ENCODE measurements at regions not wholly inside any gene's neighbourhood (a gene's known extent, or its start where the extent isn't known, plus 50 kb on each side); places are given as distances from the start of the nearest gene placed in this dataset.

GRCh38 chr7:46210467-46210866 lies 289.4 kb upstream of the IGFBP3 start:
- DNase-seq: no peak

- DNase-seq: no peak
Measured at GRCh38 chr7:46209611-46210388, 288.7 kb upstream of the IGFBP3 start.

GRCh38 chr7:46208635-46209525 lies 287.8 kb upstream of the IGFBP3 start:
- no peak for DNase-seq

GRCh38 chr7:46207931-46208634 lies 287.0 kb upstream of the IGFBP3 start:
- DNase-seq: no peak

- no peak for DNase-seq
Measured at GRCh38 chr7:46206476-46207060, 285.5 kb upstream of the IGFBP3 start.

- no peak for DNase-seq
Measured at GRCh38 chr7:46205478-46205877, 284.4 kb upstream of the IGFBP3 start.

- DNase-seq: no peak
Measured at GRCh38 chr7:46203926-46204325, 282.9 kb upstream of the IGFBP3 start.

GRCh38 chr7:46202379-46202778 lies 281.3 kb upstream of the IGFBP3 start:
- no peak for DNase-seq

GRCh38 chr7:46201961-46202360 lies 280.9 kb upstream of the IGFBP3 start:
- no peak for DNase-seq

- DNase-seq: no peak
Measured at GRCh38 chr7:46198701-46199100, 277.6 kb upstream of the IGFBP3 start.

GRCh38 chr7:46197785-46198540 lies 276.9 kb upstream of the IGFBP3 start:
- DNase-seq: no peak

- DNase-seq: no peak
Measured at GRCh38 chr7:46195934-46196333, 274.9 kb upstream of the IGFBP3 start.

- DNase-seq: no peak
Measured at GRCh38 chr7:46192271-46192670, 271.2 kb upstream of the IGFBP3 start.

GRCh38 chr7:46191776-46192175 lies 270.7 kb upstream of the IGFBP3 start:
- DNase-seq: no peak

- no peak for DNase-seq
Measured at GRCh38 chr7:46191296-46191695, 270.2 kb upstream of the IGFBP3 start.

GRCh38 chr7:46189255-46189790 lies 268.3 kb upstream of the IGFBP3 start:
- no peak for DNase-seq

GRCh38 chr7:46186131-46186530 lies 265.1 kb upstream of the IGFBP3 start:
- no peak for DNase-seq

GRCh38 chr7:46179061-46179610 lies 258.1 kb upstream of the IGFBP3 start:
- no peak for DNase-seq

- DNase-seq: no peak
Measured at GRCh38 chr7:46178661-46179060, 257.6 kb upstream of the IGFBP3 start.

GRCh38 chr7:46177821-46178220 lies 256.7 kb upstream of the IGFBP3 start:
- no peak for DNase-seq

- no peak for DNase-seq
Measured at GRCh38 chr7:46175221-46175620, 254.1 kb upstream of the IGFBP3 start.

- no peak for DNase-seq
Measured at GRCh38 chr7:46174196-46174580, 253.1 kb upstream of the IGFBP3 start.
